SK-N-SH (cell line): ENCODE measurements at regions not wholly inside any gene's neighbourhood (a gene's known extent, or its start where the extent isn't known, plus 50 kb on each side); places are given as distances from the start of the nearest gene placed in this dataset.

Experiments used
- ELF1 ChIP-seq: IDR thresholded peaks from 2 replicates; pipeline ENCODE4 v1.4.0; 2012
- GABPA ChIP-seq: IDR thresholded peaks from 2 replicates; pipeline ENCODE4 v1.4.0; 2012; ENCODE audit warnings: low read depth, mild to moderate bottlenecking
- JUND ChIP-seq: IDR thresholded peaks from 2 replicates; pipeline ENCODE4 v1.4.0; 2012
- MXI1 ChIP-seq: IDR thresholded peaks from 2 replicates; pipeline ENCODE4 v1.6.1; 2012; ENCODE audit warnings: mild to moderate bottlenecking, low read depth, low read length, improper control_type of control experiment
- NRF1 ChIP-seq: IDR thresholded peaks from 2 replicates; pipeline ENCODE4 v1.6.1; 2012; ENCODE audit warnings: low read depth, mild to moderate bottlenecking, low read length
- POLR2AphosphoS5 ChIP-seq: IDR thresholded peaks from 2 replicates; pipeline ENCODE4 v1.6.1; 2012; ENCODE audit warnings: low read depth, low read length
- RAD21 ChIP-seq: IDR thresholded peaks from 2 replicates; pipeline ENCODE4 v1.6.1; 2012; ENCODE audit warnings: mild to moderate bottlenecking, low read length
- SMC3 ChIP-seq: IDR thresholded peaks from 2 replicates; pipeline ENCODE4 v1.6.1; 2012; ENCODE audit warnings: low read depth, low read length, improper control_type of control experiment
- TEAD4 ChIP-seq: IDR thresholded peaks from 2 replicates; pipeline ENCODE4 v1.4.0; 2012; ENCODE audit warnings: mild to moderate bottlenecking, borderline replicate concordance; ENCODE audit not compliant: insufficient read depth
- TF ChIP-seq, protein P1 (sequence below): fragments of 200-600 bp; sonication (generic); IDR thresholded peaks from 2 replicates; pipeline ENCODE4 v1.6.1; 2017; ENCODE audit warnings: antibody characterized with exemption, mild to moderate bottlenecking, moderate library complexity

DNA sequence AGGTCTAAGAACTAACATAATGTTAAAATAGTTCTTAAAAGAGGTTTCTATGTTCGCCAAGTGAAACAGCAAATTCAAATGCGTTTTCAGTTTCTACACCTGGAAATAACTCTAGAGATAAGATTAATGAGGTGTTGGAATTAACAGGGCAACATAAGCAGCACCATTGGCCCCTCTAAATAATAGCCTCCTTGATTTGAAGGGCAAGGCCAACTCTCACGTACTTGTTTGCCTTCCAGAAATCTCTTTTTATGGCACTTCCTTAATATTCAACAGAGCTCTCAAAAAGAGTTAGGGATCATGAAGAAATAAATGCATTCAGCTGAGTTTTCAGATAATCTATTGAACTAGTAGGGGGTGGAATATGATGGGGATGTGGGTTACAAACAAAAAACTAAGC is 80.9 kb downstream of the AASDHPPT start:
- no peak for TF ChIP-seq NRF1
- TF ChIP-seq TEAD4: no peak
- TF ChIP-seq, protein P1, sequence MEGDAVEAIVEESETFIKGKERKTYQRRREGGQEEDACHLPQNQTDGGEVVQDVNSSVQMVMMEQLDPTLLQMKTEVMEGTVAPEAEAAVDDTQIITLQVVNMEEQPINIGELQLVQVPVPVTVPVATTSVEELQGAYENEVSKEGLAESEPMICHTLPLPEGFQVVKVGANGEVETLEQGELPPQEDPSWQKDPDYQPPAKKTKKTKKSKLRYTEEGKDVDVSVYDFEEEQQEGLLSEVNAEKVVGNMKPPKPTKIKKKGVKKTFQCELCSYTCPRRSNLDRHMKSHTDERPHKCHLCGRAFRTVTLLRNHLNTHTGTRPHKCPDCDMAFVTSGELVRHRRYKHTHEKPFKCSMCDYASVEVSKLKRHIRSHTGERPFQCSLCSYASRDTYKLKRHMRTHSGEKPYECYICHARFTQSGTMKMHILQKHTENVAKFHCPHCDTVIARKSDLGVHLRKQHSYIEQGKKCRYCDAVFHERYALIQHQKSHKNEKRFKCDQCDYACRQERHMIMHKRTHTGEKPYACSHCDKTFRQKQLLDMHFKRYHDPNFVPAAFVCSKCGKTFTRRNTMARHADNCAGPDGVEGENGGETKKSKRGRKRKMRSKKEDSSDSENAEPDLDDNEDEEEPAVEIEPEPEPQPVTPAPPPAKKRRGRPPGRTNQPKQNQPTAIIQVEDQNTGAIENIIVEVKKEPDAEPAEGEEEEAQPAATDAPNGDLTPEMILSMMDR: no peak
- TF ChIP-seq GABPA: no peak
- TF ChIP-seq ELF1: no peak
- no peak for TF ChIP-seq POLR2AphosphoS5
- no peak for TF ChIP-seq SMC3
- TF ChIP-seq RAD21: no peak
- TF ChIP-seq JUND: no peak
- TF ChIP-seq MXI1: no peak
